Panc1 (cell line): ENCODE measurements at regions not wholly inside any gene's neighbourhood (a gene's known extent, or its start where the extent isn't known, plus 50 kb on each side); places are given as distances from the start of the nearest gene placed in this dataset.

Source experiments
- CTCF ChIP-seq: fragments of 450-650 bp; IDR thresholded peaks from 2 replicates; pipeline ENCODE4 v1.5.1; 2017; ENCODE audit warnings: mild to moderate bottlenecking
- POLR2AphosphoS5 ChIP-seq: IDR thresholded peaks from 2 replicates; pipeline ENCODE4 v1.6.1; 2012; ENCODE audit warnings: mild to moderate bottlenecking, low read depth, low read length, moderate library complexity
- REST ChIP-seq, 2 experiments: IDR thresholded peaks; 2 replicates each; pipeline ENCODE4 v1.6.1; 2011 to 2012; ENCODE audit warnings: low read depth in 2 of 2, control low read depth in 1 of 2, low read length in 1 of 2, mild to moderate bottlenecking in 1 of 2, moderate library complexity in 1 of 2; ENCODE audit not compliant: insufficient read depth in 1 of 2
- SIN3A ChIP-seq: IDR thresholded peaks from 2 replicates; pipeline ENCODE4 v1.6.1; 2012; ENCODE audit warnings: low read depth, mild to moderate bottlenecking, low read length, moderate library complexity, borderline replicate concordance; ENCODE audit not compliant: insufficient read depth

GRCh38 chr2:5285872-5286769, 406.1 kb upstream of the SOX11 start:
- no peak for TF ChIP-seq CTCF
- no peak for TF ChIP-seq POLR2AphosphoS5
- TF ChIP-seq SIN3A, result no peak
- TF ChIP-seq REST (IDR thresholded peaks at IDR 0.05; ENCODE audit: insufficient read depth in 1 of 2, low read depth in 2 of 2, low read length in 1 of 2), result no peak
